ENCODE measurements at regions not wholly inside any gene's neighbourhood (a gene's known extent, or its start where the extent isn't known, plus 50 kb on each side); places are given as distances from the start of the nearest gene placed in this dataset.

- Histone ChIP-seq H2BK12ac (ENCODE audit: insufficient read length, low read depth, low read length) (no peak overlapping the region), H3T11ph (ENCODE audit: low read length) (no peak overlapping the region), H2AK5ac (ENCODE audit: insufficient read length, low read length) (no peak overlapping the region), H3K79me1 (ENCODE audit: insufficient read depth, low read depth, low read length, poor library complexity, severe bottlenecking) (no peaks in the 10 kb centered on the region), H3K79me2 (ENCODE audit: insufficient read depth, low read length) (no peaks in the 10 kb centered on the region), H3K56ac (ENCODE audit: insufficient read length, low read depth, low read length) (no peak overlapping the region), H3K14ac (ENCODE audit: insufficient read depth, low read length) (no peak overlapping the region), H3K4me1 (ENCODE audit: insufficient read depth, low read length) (no peaks in the 10 kb centered on the region), H2BK20ac (ENCODE audit: low read depth, low read length, poor library complexity, severe bottlenecking) (no peak overlapping the region), H3K27ac (ENCODE audit: insufficient read length, low read depth, low read length) (no peak overlapping the region), H2BK120ac (ENCODE audit: low read depth, low read length, poor library complexity, severe bottlenecking) (no peak overlapping the region), H3K23ac (ENCODE audit: insufficient read length, low read depth, low read length) (no peak overlapping the region), H4K20me1 (ENCODE audit: control insufficient read depth, insufficient read depth, insufficient read length) (no peaks in the 10 kb centered on the region), H4K5ac (ENCODE audit: insufficient read length, low read depth, low read length) (no peak overlapping the region), H3K9ac (ENCODE audit: extremely low read depth, insufficient read length, low read length) (no peak overlapping the region), H2BK15ac (ENCODE audit: low read depth, low read length) (no peak overlapping the region), H4K91ac (ENCODE audit: insufficient read length, low read depth, low read length) (no peak overlapping the region), H3K4me2 (ENCODE audit: insufficient read depth, insufficient read length, low read length) (no peak overlapping the region), H3K27me3 (ENCODE audit: insufficient read depth, low read length) (no peaks in the 10 kb centered on the region), H3K4ac (ENCODE audit: low read depth, low read length) (no peak overlapping the region), H3K23me2 (ENCODE audit: insufficient read length, low read depth, low read length, poor library complexity, severe bottlenecking) (no peaks in the 10 kb centered on the region), H3K18ac (ENCODE audit: insufficient read length, low read depth, low read length) (no peak overlapping the region), H2AFZ (ENCODE audit: low read length) (no peak overlapping the region), H3K9me3 (ENCODE audit: control insufficient read depth, low read depth, low read length) (no peaks in the 10 kb centered on the region), H2BK5ac (ENCODE audit: insufficient read length, low read length) (no peak overlapping the region), H4K8ac (replicated peaks; ENCODE audit: insufficient read length, low read depth, low read length) (no peak overlapping the region)
- H3K4me3 Mint-ChIP-seq = no peak overlapping the region
- H3K27me3 Mint-ChIP-seq (ENCODE audit: low read depth) = no peaks in the 10 kb centered on the region
- H3K4me1 Mint-ChIP-seq = no peaks in the 10 kb centered on the region
- no peaks in the 10 kb centered on the region for H3K9me3 Mint-ChIP-seq
- TF ChIP-seq CTCF (conservative IDR thresholded peaks at IDR 0.05) = peak; percentile 61
- peak; percentile 41 for DNase-seq
- H3K36me3 Mint-ChIP-seq (ENCODE audit: insufficient read depth in 1 of 3, low read depth in 3 of 3) = no peaks in the 10 kb centered on the region
- WGBS (ENCODE audit: extremely low coverage, insufficient read length, low lambda C conversion rate) = no CpG with 5 or more reads among the region's 1 CpG
- no peak overlapping the region for H3K27ac Mint-ChIP-seq
Measured at GRCh38 chr12:73935817-73936216, 601.8 kb upstream of the ATXN7L3B start.

All from H9 (cell line).